ENCODE measurements at regions not wholly inside any gene's neighbourhood (a gene's known extent, or its start where the extent isn't known, plus 50 kb on each side); places are given as distances from the start of the nearest gene placed in this dataset.

DNA sequence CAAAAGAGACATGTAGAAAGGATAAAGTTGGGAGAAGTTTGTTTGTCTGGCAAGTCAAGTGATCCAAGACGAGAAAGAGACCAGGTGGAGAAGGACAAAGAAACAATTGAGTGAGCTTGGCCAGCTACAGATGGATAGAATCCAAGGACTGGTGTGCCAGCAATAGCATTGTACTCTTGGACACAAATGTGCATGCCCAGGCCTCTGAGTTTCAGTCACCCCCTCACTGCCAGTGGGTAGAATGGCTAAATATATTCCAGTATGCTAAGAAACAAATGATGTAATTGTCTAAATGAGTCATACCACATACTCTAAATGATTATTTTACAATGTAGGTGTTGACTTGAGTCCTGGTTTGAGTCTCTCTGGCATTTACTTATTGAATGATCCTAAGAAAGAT, 881.3 kb downstream of the LRRTM4 start:
- in situ Hi-C loops (cut with HindIII; ENCODE audit: low sequenced_read_pairs) = no loop called here
- DNase-seq (ENCODE audit: low read depth, low spot score) = no peak
- TF ChIP-seq, protein P1, sequence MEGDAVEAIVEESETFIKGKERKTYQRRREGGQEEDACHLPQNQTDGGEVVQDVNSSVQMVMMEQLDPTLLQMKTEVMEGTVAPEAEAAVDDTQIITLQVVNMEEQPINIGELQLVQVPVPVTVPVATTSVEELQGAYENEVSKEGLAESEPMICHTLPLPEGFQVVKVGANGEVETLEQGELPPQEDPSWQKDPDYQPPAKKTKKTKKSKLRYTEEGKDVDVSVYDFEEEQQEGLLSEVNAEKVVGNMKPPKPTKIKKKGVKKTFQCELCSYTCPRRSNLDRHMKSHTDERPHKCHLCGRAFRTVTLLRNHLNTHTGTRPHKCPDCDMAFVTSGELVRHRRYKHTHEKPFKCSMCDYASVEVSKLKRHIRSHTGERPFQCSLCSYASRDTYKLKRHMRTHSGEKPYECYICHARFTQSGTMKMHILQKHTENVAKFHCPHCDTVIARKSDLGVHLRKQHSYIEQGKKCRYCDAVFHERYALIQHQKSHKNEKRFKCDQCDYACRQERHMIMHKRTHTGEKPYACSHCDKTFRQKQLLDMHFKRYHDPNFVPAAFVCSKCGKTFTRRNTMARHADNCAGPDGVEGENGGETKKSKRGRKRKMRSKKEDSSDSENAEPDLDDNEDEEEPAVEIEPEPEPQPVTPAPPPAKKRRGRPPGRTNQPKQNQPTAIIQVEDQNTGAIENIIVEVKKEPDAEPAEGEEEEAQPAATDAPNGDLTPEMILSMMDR (IDR thresholded peaks at IDR 0.05; ENCODE audit: low read depth, low read length) = no peak
- H3K4me3 ChIP-seq (ENCODE audit: low read depth, low read length) = no peak overlapping the region

DNA sequence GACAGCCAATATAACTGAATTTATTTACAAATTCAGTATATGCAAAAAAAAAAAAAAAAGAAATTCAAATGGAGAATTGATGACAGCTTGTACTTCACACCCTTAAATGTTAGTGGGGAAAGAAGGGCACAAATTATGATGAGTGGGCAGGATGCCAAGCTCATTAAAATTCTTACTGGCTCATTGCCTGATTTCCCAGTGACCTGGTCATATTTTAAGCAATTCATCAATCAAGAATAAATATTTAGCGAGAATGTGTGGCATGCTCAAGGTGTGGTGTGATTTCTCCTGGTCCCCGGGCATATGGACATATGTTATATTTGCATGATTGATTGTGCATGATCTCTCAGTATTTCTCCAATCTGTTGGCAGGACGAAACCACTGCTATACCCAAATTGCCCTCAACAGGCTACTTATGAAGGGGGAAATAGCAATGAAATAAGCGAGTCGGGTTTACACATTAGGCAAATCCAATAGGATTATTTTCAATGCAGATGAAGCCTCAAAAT, 883.0 kb downstream of the LRRTM4 start:
- no peak overlapping the region for H3K4me3 ChIP-seq (ENCODE audit: low read depth, low read length)
- TF ChIP-seq, protein P1 (IDR thresholded peaks at IDR 0.05; ENCODE audit: low read depth, low read length) = no peak
- no peak for DNase-seq (ENCODE audit: low read depth, low spot score)
- in situ Hi-C loops (cut with HindIII; ENCODE audit: low sequenced_read_pairs) = no loop called here

DNA sequence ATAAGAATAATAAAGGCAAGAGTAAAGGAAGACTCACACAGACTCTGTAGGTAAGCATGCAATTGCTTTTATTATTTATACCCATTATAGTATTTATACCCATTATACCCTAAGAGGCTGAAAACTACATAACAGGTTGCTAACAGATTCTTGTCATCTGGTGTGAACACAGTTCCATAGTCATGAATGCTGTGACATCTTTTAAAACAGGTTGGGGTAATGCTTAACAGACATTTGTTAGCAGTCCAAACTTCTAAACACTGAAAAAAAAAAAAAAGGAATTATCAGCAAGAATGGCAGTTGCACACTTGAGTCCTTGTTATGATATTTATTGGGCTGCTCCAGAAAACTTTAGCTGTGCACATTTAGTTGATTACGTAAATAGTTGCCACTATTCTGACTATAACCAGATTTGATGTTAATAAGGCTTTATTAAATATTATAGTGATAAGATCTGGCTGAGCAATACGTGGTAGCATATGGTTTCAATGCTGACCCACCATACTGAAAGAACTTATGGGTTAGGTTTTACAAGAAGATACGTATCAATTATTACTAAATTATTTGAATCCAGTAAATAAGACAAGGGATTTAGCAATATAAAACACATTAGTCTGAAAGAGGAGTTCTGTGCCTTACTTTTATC, 888.8 kb downstream of the LRRTM4 start:
- no peak overlapping the region for H3K4me3 ChIP-seq (ENCODE audit: low read depth, low read length)
- TF ChIP-seq, protein P1 (IDR thresholded peaks at IDR 0.05; ENCODE audit: low read depth, low read length) = no peak
- in situ Hi-C loops (cut with HindIII; ENCODE audit: low sequenced_read_pairs) = no loop called here
- DNase-seq (ENCODE audit: low read depth, low spot score) = no peak

DNA sequence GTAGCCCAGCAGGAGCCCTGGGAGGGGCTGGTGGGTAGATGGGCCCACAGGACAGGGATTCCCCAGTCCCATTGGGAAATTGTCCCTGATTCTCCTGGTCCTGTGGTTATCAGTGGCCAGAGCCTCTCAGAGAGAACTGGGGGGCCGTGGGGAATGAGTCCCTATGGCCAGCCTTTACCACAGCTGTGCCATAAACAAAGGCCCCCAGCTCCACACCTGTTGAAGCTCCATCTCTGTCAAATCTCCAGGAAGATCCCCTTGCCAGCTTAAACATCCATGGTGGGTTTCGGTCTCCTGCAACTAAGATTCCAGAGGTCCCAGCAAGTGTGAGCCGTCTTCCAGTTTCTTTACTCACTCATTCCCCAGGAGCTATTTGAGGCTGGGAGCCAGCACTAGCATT, 897.1 kb downstream of the LRRTM4 start:
- H3K4me3 ChIP-seq (ENCODE audit: low read depth, low read length) = no peak overlapping the region
- no peak for DNase-seq (ENCODE audit: low read depth, low spot score)
- TF ChIP-seq, protein P1 (IDR thresholded peaks at IDR 0.05; ENCODE audit: low read depth, low read length) = no peak
- in situ Hi-C loops (cut with HindIII; ENCODE audit: low sequenced_read_pairs) = no loop called here

DNA sequence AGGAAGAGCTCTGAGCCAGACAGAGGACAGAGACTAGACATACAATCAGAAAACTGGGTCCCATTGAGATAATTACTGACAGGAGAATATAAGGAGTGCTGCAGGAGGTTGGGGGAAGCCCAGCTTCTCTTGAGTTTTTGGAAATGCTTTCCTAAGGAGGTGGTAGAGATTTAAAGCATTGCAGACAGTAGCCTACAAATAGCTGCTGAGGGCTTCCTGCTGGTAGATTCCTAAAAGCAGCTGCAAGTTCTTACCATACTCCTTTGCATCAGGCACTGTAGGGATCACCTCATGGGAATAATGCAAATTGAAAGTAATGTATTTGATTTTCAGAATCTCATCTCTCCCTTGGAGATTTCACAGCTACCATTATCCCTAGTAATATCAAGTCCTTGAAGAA, 902.6 kb upstream of the GCFC2 start:
- TF ChIP-seq, protein P1 (IDR thresholded peaks at IDR 0.05; ENCODE audit: low read depth, low read length) = no peak
- in situ Hi-C loops (cut with HindIII; ENCODE audit: low sequenced_read_pairs) = no loop called here
- no peak overlapping the region for H3K4me3 ChIP-seq (ENCODE audit: low read depth, low read length)
- DNase-seq (ENCODE audit: low read depth, low spot score) = no peak

DNA sequence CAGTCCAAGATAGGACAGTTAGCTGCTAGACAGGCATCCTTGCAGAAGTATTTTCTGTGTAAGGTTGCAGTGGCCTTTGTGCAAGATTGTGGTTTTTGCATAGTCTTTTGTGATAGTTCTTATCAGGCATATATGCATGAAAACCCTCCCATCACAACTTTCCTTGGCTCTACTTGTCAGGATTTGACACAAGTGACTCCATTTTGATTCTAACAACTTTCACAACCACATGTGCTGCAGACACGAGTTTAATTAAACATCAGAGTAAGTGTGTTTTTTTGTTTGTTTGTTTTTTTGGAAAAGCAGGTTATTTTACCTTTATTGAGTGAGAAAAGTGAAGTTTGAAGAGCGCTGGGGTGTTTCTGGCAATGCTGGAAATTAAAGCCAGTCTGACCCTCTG, 902.0 kb upstream of the GCFC2 start:
- H3K4me3 ChIP-seq (ENCODE audit: low read depth, low read length) = no peak overlapping the region
- DNase-seq (ENCODE audit: low read depth, low spot score) = no peak
- TF ChIP-seq, protein P1 (IDR thresholded peaks at IDR 0.05; ENCODE audit: low read depth, low read length) = no peak
- in situ Hi-C loops (cut with HindIII; ENCODE audit: low sequenced_read_pairs) = no loop called here
